ENCODE measurements at regions not wholly inside any gene's neighbourhood (a gene's known extent, or its start where the extent isn't known, plus 50 kb on each side); places are given as distances from the start of the nearest gene placed in this dataset.
"Not testable (repeated sequence)": the region's sequence is repeated elsewhere in the genome, so short reads cannot be mapped to it uniquely, and the experiment has no call there.

DNA sequence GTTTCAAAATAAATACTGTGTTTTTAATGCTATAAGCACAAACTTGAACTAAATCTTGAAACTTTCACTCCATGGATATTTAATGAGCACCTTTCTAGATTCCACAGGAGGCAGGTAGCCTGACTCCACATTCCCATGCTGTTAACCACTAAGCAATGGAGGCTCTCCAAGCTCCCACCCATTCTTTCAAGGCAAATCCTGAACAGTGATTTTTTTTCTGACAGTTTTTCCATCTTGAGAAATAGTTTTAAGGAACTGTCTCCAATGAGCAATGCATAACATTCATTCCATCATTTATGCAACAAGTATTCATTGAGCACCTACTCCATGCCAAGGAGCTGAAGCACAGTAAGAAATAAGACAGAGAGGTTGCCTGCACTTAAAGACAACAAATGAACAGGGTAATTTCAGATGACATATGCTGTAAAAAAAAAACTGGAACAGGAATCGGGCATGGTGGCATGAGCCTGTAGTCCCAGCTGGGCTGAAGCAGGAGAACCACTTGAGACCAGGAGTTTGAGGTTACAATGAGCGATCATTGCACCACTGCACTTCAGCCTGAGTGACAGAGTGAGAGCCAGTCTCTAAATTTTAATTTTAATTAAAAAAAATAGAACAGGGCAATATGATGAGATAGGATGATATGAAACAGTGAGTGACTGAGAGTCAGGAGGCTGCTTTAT is 102.3 kb upstream of the CPSF6 start:
- DNase-seq: no peak

DNA sequence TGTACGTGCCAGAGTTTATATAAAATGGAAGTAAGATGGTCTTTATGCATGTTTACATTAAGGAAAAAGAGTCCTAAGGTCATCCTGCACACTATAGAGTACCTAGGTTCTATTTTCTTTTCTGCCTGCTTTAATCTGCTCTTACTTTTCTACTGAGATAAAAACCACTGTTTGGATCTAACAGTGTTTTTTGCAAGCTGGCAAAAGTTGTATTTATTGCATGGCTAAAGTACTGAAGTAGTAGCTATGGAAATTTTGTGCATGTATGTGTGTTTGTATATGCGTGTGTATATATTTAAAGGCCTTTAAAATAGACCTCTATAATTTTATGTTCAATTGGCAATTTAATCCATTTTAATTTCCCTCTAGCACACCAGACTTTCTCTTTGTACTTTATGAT is 98.3 kb upstream of the CPSF6 start:
- no peak for DNase-seq

DNA sequence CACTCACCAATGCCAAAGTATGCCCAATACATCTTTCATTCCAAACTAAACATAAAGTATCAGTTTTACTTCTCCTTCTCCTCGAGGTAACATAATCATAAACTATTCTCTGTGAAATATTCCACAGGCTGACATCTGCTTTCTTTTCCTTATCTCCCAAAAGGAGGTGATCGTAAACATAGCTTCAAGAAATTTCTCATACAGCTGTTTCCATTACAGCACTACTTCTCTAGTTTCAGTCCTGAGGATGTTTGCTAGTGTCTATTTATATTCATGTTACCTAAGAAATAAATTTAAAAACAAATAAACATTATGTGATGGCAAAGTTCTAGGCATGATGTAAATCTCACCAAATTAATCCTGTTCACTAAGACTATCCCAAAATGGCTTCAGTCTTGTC is 90.1 kb upstream of the CPSF6 start:
- no peak for DNase-seq

DNA sequence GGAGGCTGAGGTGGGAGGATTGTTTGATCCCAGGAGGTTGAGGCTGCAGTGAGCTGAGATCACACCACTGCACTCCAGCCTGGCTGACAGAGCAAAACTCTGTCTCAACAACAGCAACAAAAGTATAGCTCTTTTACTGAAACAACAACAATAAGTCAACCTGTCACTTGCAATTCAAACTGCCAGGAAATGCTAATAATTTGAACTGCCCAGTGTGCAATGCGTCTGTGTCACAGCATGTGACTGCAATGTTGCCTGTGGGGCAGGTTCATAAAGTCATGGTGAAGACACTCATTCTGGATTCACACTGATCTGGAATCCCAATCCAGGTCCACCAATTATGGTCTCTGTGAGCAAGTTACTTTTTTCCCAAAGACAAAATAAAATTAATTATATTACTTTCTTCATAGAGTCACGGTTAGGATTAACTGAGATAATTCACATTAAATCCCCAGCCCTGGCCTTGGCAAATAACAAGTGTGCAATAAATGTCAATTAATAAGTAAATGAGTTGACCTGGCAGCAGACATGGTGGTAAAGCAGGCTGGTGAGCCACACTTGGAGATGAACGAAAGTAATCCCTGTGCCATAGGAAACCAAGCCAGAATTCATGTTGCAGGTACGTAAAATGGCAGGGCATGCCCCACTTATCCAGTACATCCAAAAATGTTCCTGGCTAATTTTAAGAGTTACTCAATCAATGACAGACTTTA is 89.1 kb upstream of the CPSF6 start:
- DNase-seq: no peak

DNA sequence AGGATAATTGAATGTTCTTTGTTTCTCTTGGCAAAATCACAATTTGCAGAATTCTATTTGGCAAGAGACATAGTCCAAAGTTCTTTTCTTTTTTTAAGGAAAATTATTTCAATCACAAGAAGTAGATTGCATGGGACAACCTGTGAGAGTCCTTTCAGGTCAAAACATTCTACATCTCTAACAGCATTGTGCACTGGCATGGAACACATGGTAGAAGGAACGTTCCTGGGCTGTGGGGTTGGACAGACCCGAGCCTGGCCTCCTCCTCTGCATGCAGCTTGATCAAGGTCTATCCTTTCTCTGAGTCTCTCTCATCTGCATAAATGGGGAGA is 88.6 kb upstream of the CPSF6 start:
- DNase-seq: no peak

DNA sequence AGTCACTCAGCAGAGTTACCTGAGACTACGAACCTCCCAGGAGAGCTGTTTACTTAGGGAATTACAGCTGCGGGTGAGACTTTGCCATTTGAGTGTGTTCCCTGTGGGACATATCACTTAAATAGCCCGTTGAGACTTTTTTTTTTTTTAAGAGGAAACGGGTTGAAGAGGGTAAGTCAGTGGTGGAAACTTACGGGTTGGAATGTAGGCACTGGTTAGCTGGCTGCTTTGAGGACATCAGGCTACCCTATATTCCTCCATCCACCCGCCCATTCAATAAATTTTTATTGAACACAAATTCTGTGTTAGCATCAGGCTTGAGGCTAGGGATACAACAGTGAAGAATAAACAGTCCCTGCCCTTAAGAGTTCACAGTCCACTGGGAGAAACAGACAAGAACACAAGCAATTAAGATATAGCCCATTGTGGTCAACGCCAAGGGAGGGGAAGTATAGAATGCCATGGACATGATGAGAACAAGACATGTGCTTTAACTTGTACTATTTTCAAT is 88.1 kb upstream of the CPSF6 start:
- DNase-seq: peak; percentile 28

DNA sequence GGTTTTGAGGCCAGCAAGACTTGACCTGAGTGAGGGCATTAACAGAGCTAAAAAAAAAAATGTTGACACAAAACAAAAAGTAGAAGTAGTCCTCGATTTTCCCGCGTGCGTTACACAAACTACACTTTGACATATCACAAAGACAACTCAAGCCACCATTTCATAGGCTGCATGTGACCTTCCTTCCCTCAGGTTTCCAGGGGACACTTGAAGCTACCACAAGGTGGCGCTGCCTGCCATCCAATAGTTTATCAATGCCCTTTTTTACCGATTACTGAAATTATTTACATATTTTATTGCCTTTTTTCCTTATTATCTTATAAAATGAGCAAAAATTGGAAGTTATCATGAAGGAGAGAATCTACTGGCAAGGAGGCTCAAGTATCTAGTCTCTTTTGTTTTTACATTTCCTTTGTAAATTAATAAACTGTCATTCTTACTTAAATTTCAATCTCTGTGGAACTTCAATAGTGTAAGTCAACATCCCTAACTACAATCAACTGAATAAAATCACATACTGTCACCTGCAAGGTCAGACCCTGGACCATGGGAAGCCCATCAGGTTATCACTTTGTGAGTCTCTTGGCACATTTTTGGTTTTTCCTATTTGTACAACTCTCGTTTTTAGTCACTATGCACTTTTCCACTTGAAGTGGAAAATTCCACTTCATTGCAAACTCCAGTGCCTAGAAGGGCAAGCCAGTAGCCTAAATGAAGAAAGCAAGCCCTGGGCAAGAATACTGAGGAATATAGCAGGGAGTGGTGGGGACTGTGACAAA is 84.6 kb upstream of the CPSF6 start:
- peak; percentile 53 for DNase-seq

DNA sequence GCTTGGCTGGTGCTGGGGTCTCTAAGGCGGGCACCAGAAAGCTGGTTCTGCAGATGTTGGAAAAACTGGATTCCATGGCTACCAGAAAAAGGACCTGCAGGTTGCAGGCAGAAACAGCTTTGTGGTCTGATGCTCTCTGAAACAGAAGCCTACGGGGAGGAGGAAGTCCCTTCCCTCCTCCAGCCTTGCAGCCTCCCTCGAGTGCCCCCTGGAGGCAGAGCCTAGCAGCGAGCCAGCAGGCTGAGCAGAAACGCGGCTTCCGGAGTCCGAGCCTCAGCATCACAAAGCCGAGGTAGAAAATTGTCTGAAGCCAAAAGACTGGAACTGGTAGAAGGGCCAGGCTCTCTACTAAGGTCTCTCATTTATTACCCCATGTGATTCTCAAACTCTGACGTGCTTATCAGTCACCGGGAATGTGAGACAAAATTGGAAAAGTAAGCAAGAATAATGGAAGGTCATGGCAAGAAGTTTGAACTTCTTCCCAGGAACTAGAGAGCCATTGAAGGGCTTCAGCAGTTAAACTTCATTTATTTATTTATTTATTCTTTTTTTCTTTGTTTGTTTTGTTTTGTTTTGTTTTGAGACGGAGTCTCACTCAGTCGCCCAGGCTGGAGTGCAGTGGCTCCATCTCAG is 82.2 kb upstream of the CPSF6 start:
- DNase-seq: peak; percentile 80

DNA sequence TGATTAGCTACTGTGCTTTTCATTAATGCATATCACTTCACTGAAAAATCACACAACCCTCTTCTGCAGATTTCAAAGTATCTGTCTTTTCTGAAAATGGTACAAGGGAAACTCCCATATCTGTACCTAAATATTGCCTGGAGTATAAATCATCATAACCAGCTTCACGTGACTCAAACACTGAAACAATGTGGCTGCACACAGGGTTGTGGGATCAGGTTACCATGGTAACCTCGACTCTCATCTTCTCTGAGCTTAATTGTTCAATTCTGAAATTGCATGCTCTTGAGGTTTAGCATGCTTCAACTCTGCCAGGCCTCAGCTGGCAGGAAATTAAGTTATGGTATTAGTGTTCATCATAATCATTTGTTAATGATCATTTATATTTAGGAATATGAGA is 77.5 kb upstream of the CPSF6 start:
- DNase-seq: peak; percentile 6

DNA sequence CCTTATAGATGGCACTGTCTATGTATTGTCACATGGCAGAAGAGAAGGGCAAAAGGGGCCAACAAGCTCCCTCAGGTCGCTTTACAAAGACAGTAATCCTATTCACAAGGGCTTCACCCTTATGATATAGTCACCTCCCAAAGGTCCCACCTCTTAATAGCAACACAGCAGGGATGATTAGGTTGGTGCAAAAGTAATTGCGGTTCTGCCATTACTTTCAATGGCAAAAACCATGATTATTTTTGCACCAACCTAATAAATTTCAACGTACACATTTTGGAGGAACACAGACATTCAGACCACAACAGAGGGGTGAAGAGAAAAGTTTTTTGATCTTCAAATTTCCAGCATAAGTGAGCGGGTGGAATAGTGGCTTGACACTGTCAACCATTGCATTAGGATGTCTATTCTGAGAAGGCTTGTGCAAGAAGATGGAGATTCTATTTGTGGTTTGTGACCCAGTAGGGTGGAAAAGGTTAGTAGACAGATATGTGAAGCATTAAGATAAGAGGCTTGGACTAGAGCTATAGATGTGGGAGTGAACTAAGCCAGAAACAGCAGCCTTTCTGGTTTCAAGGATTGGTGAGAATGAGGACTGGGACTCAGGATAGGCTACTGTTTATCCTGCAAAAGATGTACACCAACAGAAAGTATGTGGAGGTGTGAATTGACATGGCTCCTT is 75.5 kb upstream of the CPSF6 start:
- no peak for DNase-seq

DNA sequence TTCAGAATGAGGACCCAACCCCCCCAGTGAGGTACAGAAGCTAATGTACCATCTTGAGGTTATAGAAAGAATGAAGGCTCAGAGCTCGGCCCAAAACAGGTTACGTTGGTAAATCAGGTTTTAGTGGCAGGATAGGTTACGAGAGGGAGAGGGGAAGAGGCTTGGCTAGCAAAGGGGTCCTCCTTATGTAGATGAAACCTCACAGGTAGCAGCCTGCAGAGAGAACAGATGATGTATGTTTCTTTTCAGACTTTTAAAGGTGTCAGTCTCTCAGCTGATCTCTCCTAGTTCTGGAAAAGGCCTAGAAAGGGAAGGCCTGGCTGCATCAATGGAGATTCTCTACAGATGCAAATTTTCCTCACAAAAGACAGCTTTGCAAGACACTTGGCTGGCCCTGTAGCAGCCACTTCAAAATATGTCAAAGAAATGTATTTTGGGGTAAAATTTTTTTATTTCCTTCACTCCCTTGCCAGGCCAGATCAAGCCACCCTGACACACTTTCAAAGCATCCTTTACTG is 71.7 kb upstream of the CPSF6 start:
- DNase-seq: no peak

DNA sequence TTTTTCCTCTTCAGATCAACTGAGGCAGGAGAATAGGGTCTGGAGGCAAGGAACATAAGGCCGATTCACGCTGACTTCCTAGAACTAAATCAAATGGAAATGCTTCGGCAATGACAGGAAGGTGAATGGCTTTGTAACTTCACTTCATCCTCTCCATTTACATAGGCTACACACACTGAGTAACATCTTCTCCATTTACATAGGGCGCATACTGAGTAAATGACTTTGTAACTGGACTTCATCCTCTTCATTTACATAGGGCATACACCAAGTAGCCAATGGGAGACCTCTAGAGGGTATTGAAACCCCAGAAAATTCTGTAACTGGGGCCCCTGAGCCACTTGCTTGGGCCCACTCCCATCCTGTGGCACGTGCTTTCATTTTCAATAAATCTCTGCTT is 71.0 kb upstream of the CPSF6 start:
- no peak for DNase-seq

DNA sequence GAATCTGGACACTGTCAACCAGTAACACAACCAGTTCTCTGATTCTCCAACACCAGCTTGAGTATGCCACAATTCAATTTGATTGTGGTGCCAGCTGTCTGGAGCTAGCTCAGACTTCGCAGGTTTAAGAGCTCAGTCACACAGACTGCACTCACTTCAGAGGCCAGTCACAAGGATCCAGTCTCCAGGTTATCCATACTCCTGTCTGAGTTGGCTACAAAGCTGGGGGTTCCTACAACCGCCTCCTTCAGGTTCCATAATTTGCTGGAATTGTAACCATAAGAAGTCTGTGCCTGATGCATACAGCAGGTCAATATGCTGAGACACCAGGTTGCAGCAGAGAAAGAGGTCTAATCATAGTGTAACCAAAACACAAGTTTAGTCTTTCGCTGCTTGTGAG is 70.5 kb upstream of the CPSF6 start:
- no peak for DNase-seq

DNA sequence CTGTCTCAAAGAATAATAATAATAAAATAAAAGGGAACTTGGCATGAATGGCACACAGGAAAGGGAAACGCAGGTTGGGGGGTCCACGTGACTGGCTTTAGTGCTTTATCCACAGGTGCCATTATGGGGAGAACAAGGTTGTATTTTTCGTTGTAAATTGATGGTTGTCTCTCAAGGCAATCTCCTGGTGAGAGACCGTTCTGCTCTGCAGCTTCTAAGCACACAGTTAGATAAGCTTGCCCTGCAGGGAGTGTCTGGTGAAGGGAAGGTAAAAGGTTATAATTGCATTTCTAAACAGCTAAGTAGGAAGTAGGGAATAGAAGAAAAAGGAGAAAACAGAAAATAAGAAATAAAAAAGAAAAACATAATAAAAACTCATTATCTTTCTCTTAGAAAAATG is 69.1 kb upstream of the CPSF6 start:
- DNase-seq: no peak

DNA sequence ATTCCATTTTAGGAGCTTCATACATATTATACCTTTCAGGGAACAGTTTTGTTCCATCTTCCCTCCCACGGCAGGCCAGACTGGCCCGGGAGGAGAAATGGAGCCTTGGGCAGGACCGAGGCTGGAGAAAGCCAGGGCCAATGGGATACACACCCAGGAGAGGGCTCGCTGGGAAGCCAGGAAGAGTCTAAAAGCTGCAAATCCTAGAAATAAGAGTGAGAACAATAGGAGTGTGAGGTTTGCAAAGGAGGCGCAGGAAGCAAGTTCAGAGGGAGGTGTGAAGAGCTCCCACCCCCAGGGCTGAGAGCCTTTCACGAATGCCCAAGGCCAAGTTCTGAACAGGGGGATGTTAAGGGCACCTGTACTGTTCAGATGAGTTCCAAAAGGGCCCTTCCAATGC is 67.5 kb upstream of the CPSF6 start:
- DNase-seq: no peak

DNA sequence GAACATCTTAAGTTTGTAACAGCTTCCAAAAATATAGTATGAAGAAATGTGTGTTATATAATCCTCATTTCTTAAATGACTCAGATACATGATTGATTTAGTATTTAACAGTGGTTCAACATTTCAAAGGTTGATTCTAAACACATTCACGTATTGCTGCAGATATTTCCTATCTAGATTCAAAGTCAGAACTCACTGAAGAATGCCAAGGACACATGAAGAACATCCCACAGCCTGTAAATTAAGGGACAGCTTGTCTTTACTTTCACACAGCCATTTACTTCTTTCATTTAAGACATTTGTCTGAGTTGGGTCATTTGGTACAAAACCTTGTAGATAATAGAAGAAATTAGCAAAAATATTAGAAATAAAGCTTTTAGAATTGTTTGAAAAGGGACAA is 66.9 kb upstream of the CPSF6 start:
- no peak for DNase-seq

DNA sequence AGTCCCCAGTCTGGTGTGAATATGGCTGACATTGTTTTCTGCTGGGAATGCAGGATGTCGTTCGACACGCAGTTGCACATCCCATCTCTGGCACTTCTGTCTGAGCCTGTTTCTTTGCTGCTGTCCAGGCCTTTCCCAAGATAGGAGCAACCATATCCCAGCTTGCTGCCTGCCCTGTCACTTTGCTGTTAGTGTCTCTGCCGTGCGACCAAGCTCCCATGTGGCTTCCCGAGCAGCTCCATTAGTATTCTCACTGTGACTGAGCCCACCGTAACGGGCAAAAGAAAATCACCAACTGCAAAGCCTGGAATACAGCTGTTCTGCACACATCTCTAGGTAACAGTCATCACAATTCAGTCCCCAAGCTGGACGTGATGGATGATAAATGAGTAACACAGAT is 66.0 kb upstream of the CPSF6 start:
- peak; percentile 0 for DNase-seq

DNA sequence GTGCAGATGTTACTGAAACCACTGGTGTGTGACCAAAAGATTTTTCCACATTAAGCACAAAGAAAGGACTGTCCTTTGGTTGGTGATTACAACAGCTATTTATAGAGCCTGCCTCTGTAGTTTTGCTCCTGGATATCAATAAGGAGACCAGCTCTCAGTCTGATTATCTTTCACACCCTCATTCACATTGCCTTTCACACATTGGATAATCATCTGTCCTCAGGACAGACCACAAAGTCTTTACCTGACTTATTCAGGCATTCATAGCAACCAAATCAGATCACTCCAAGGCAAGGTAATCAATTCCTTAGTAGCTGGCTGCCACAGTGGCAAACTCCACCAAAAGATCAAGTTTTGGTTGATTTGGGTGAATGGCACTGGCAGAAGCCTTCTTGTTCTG is 59.6 kb upstream of the CPSF6 start:
- no peak for DNase-seq

DNA sequence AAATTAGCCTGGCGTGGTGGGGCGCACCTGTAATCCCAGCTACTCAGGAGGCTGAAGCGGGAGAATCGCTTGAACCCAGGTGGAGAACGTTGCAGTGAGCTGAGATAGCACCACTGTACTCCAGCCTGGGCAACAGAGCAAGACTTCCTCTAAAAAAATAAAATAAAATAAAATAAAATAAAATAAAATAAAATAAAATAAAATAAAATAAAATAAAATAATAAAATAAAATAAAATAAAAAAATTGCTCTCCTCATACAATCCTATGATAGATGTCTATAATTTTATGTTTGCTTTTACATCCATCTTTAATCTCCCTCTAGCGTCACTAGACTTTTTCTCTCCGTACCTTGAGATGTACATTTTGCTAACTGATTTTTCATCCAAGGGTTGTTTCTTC is 51.8 kb upstream of the CPSF6 start:
- DNase-seq: not testable (repeated sequence)

DNA sequence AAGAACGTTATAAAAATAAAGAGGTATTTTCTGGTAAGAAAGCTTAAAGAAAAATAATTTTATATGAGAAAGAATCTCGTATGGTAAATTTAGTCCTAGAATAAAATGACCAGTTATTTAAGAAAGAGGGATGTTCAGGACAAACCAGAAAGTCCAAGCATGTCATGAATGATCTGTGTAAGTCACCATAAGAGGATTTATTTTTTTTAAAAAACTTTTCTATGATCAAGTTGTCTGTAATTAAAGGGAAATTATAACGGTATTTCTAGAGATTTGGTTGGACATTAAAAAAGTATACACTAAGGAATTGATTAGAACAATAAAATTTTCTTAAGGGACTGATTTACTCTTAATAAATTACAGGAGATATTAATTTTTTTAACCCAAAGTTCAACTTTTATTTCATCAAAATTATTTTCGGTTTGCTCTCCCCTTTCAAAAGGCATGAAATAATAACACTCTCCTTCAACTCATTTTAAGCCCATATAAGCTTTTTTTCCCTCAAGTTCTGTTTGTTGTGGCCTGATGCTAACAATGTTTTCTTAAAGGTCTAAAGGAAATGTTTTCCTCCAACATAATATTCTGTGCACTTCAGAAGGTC is 49.9 kb upstream of the CPSF6 start:
- no peak for DNase-seq
